ENCODE measurements at regions not wholly inside any gene's neighbourhood (a gene's known extent, or its start where the extent isn't known, plus 50 kb on each side); places are given as distances from the start of the nearest gene placed in this dataset.
"Not testable (repeated sequence)": the region's sequence is repeated elsewhere in the genome, so short reads cannot be mapped to it uniquely, and the experiment has no call there.

DNA sequence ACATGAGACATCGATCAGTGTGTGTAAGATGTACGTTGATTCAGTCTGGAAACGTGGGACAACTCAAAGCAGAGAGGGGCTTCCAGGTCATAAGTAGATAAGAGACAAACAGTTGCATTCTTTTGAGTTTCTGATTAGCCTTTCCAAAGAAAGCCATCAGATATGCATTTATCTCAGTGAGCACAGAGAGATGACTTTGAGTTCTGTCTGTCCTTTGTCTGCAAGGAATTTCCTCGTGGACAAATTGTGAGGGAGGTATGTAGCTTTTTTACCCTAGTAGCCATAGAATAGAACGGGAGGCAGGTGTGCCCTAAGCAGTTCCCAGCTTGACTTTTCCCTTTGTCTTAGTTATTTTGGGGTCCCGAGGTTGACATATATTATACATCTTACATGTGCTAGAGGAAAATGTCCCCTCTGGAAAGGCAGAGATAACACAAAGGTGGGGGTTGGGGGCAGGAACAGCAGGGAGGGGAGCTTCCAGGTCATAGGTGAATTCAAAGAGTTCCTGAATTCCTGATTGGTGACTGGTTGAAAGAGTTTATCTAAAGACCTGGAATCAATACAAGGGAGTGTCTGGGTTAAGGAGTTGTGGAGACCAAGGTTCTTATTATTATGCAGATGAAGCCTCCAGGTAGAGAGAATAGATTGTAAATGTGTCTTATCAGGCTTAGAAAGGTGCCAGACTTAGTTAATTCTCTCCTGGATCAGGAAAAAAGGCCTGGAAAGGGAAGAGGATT lies 237.0 kb downstream of the NFATC2 start:
- DNase-seq, result no peak

DNA sequence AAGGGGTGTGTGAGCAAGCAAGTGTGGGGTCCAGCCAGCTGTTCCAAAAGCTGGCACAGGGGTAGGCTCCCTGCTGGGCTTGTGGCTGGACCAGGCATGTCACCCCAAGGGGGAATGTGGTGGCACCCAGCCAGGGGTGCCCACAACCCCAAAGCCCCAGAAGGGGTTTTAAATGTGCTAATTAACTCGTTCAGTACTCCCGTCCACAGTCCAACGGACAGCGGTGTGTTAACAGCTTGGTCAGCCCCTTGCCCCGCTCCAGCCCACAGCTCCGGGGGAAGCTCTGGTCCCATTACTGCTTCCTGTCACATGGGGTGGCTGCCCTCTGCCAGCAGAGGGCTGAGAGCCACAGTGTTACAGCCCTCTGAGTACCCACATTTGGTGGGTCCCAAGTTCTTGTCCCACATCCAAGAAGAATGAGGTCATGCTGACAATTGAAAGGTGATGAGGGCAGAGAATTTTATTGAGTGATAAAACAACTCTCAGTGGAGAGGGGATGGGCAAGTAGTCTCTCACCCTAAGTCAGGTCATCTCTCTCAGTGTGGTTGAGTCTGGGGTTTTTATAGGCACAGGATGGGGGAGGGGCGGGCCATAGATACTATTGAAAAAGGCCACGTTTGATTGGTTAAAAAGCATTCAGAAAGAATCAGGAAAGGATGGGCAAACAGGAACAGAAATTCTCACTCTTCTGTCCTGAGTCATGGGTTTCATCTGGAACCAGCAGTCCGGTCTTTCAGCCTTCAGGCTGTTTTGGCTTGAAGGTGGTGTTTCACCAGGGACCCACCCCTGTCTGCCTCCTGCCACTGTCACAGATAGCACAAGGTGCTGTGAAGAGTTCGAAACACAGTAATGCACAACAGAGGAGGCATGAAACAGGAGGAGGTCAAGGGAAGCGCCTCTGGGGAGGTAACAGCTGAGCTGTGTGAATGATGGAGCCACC lies 238.5 kb downstream of the NFATC2 start:
- DNase-seq, result no peak

DNA sequence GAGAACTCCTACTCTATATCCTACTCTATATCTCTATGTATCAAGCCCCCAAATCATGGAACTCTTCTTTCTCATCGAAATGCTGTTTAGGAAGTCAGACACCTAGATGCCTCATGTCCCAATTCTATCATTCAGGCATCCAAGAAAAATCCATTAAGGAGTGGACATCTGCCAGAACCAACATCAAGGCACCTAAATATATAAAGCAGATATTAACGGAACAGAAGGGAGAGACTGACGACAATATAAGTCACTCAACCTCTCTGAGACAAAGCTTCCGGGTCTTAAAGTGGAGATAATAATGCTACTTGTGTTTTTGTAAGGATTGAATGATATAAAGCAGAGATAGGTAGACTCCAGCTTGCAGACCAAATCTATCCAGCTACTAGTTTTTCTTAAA lies 241.5 kb downstream of the NFATC2 start:
- DNase-seq, result no peak

DNA sequence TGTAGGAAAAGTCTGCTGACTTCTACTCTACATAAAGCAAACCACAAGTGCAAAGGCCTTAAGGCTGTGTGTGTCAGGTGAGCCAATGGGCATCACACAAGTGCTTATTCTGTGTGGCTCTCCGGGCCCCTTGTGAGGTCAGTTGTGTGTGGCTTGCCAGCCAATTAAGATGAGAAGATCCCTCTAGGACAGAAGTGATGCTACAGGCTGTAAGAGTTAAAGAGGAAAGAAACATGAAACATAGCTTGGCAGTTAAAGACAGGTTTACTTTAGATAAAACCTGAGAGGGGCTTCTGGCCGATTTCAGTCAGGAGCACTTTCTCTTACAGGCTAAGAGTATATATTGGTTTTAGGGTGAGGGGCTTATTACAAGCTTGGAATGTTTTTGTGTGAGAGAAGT lies 242.4 kb downstream of the NFATC2 start:
- DNase-seq, result no peak

DNA sequence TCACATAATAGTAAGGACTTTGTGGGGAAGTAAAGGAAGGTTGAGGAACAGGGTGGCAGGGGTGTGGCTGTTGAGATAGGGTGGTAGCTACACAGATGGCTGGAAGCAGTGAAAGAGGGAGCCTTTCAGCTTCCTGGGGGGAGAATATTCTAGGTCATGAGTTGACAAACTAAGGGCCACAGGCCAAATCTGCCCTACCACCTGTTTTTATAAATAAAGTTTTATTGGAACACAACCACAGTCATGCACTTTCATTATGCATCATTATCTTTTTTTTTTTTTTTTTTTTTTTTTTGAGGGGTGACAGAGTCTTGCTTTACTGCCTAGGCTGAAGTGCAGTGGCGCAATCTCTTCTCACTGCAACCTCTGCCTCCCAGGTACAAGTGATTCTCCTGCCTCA lies 243.1 kb downstream of the NFATC2 start:
- no peak for DNase-seq

DNA sequence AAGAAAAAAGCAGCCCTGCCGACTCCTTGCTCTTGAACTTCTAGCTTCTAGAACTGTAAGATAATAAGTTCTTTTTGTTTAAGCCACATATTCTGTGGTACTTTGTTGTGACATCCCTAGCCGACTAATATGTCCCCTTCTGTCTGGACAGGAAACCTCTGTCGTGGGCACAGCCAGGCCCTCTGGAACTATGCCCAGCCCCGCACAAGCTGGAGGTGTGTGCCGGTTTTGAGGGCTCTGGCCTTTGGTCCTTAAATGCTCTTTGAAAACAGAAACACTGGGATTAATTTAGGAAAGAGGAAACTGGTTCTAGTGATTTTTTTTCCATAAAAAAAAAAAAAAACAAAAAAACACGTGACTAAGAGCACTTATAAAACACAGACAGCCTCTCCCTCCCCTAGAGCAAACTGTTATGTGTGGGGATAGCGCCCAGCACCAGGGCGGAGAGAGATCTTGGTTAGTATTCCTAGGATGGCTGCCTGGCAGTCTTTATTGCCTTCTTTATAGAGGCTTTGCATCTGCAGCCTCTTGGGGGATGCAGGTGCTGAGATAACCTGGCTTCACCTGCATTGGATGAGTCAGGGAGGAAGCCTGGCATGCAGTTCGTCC lies 244.3 kb downstream of the NFATC2 start:
- no peak for DNase-seq

DNA sequence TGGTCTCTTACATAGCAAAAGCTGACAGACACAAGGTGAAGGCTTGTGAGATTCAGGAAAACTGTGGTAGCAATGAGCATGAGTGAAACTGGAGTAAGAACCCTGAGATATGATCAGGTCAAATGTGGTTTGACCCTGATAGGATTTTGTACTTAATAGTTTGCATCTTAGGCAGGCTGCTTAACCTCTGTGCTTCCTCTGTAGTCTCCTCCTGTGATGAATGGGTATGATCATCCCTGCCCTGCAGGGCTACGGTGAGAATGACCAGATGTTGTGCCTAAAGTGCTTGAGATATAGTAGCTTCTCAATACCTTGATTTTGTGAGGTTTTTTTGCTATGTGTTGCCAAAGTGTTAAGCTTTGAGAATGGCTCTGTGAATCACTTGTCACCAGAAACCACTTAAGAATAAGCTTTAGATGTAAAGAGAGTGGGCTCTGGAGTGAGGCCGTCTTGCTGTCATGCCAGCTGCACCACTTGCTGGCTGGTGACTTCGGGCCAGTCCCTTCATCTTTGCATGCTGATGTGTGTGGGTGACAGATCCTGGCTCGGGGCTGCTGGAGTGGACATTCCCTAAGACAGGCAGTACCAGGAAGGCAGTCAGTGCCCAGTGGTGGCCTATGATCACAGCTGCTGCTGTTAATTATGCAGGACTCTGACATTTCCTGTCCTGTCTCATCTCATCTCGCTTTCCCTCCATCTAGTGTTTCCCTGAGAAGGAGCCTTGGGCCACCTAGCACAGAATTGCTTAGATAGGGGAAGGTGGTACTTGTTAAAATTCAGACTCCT lies 254.7 kb downstream of the NFATC2 start:
- DNase-seq, result no peak

DNA sequence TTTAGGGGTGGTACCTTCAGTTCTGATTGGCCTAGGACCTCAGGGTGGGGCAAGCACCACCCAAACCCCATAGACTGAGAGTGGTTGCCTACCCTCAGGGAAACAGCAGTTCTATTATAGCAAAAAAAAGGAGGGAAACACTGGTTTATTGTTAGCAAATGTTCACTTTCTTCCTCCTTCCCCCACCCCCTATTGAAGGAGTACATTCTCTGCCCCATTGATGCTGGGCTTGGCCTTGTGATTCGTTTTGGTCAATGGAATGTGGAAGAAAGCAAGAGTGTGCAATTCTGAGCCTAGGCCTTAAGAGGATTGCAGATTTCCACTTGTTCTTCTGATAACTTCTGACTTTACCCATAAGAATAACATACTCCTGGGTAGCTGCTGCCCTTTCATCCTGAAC lies 255.8 kb downstream of the NFATC2 start:
- DNase-seq, result no peak

DNA sequence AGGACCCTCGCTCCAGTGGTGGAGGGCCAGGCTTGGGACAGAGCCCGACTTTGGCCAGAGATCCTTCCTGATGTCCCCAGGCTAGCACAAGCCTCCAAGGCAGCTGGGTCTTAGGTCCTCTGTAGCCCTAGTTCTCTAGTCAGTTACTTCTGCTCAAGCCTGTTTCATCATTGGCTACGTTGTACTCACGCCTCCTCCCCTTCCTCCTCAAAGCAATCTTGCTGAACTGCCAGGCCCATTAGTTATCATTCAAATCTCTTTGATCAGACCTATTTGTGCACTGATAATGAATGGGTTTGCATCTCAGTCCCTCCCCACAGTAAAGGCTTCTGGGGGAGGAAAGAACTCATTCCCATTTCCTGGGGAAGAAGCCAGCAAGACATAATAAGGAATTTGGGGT lies 256.8 kb downstream of the NFATC2 start:
- DNase-seq, result no peak

DNA sequence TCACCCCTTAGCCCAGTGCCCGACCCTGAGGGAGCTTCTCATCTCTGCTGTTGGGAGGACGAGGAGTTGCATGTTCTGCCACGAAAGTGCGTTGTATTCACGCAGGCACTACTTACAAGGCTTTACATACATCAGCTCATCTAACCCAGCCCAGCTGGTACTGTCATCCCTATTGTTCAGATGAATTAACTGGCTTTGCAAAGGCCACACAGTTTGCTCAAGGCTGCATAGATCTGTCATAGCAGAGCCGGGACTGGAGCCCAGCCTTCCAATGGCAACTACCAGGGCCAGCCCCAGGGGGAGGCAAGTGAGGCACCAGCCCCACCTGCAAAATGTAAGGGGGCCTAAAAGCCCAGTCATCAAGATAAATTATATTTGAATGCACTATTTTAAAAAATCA lies 257.6 kb downstream of the NFATC2 start:
- DNase-seq, result no peak

DNA sequence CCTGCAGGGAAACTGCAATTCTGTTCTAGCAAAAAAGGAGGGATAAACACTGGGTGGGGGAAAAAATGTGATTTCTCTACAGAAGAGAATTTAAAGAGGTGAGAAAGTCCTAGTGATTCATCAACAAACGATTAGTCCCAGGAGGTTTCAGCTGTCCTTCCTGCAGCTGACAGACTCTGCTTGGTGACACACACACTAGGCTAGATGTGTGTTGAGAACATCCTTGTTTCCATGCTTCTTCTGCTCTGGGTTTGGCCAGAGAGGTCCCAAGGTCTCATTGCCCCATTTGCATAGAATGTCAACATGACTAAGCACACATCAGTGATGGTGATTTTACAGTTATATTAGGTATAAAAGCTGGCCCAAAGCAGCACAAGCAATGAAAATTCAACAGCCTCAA lies 258.3 kb downstream of the NFATC2 start:
- no peak for DNase-seq

DNA sequence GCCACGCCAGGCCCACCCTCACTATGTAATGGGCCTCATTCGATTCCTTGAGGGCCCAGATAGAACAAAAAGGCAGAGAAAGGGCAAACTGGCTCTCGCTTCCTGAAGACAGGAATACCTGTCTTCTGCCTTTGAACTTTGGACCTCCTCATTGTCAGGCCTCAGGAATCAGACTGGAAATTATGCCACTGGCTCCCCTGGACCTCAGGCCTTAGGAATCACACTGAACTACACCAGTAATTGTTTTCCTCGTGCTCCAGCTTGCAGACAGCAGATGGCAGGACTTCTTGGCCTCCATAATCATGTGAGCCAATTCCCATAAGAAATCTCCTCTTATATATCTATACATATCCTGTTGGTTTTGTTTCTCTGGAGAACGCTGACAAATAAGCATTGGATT lies 258.6 kb upstream of the KCNG1 start:
- DNase-seq, result no peak

DNA sequence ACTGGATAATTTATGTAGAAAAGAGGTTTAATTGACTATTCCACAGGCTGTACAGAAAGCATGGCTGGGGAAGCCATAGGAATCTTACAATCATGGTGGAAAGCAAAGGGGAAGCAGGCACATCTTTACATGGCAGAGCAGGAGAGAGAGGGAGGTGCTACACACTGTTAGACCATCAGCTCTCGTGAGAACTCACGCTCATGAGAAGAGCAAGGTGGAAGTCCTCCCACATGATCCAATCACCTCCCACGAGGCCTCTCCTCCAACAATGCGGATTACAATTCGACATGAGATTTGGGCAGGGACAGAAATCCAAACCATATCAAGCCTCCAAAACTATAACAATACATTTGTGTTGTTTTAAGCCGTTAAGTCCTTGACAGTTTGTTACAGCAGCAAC lies 257.1 kb upstream of the KCNG1 start:
- DNase-seq, result no peak

DNA sequence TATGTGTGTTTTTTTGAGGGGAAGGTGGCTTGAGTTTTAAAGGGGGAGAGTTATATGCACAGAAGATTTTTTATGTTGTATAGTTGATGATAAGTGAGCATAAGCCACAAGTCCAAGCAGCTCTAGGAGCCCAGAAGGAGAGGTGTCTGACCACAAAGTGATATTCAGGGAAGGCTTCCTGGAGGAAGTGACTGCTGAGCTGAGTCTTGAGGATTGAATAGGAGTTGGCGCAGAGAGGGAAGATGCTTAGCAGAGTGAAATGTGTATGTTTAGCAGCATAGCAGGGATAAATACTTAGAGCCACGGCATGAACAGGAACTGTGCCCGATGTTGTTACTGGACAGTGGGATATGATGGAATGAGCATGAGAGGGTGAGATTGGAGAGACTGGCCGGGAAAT lies 255.1 kb upstream of the KCNG1 start:
- DNase-seq, result no peak

DNA sequence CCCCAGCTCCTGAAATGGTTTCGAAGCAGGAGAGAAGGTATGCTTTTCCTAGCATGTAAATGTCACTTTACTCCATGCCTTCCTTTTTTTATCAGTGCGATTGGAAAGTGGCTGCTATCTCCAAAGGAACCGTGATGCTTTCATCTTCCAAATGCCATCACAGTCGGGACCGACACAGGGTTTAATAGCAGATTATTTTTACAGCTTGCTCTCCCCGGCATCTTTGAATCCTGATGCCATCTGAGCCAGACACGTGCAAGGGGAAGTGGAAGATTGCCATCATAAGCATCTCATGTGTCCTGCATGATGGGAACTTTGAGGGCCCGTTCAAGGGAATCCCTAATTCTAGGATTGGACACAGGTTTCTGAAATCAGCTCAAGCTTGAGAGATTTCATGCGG lies 253.4 kb upstream of the KCNG1 start:
- DNase-seq, result no peak

DNA sequence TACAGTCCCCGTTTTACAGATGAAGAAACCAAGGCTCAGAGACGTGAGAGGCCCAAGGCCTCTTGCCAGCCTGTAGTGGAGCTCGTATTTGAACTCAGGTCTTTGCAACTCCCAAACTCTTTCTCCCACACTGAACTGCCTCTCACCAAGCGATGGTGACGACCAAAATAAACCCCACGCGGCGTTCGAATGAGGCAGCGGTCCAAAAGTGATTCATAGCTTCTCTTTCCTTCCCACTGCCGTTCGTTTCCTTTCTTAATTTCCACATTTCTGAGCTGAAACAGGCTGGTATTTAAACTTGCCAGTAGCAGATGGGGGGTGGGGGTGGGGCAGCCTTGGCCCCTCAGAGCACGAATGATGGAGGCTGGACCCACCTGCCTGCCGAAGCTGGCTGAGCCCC lies 252.9 kb upstream of the KCNG1 start:
- DNase-seq, result no peak

DNA sequence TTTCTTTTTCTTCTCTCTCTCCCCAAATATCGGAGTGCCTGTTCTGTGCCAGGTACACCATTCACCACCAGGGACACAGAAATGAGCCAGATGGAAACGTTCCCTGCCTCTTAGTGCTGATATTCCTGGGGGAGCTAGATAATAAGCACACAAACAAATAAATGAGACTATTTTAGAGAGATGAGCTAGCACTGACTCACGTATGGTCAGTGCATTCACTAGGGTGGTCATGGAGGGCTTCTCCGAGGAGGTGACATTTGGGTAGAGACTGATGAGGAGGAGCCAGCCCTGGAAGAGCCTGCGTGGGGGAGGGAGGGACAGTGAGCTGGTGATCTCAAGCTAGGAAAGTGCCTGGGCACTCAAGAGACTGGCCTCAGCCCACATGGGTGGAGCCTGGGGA lies 252.3 kb upstream of the KCNG1 start:
- DNase-seq, result no peak

DNA sequence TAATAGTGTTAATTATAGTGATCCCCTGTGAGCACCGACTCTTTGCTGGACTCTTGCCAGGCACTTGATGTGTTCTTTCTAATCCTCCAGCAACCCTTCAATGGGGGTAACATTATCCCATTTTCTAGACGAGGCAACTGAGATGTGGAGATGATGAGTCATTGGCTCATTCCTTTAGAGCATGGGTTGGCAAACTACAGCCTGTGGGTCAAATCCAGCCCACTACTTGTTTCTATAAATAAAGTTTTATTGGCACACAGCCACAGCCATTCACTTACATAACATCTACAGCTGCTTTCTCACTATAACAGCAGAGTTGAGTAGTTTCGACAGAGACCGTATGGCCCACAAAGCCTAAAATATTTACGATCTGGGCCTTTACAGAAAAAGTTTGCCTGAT lies 249.5 kb upstream of the KCNG1 start:
- DNase-seq, result no peak

DNA sequence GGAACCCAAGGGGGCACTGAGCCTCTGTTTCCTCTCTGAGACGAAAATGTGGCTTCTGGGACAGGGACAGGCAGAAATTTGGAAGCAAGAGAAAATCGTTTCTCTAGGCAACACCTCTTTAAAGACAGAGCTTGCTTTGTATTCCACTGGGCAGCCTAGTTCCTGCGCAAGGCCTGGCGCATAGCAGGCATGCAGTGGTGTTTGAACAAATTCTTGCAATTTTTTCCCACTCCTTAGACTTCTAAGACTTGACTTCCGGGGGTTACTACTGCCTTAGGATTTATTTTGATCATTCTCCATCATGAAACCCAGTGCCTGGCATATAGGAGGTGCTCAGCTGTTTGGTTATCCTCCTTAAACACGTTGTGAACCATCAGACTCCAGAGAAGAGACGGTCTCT lies 249.0 kb upstream of the KCNG1 start:
- DNase-seq, result no peak

DNA sequence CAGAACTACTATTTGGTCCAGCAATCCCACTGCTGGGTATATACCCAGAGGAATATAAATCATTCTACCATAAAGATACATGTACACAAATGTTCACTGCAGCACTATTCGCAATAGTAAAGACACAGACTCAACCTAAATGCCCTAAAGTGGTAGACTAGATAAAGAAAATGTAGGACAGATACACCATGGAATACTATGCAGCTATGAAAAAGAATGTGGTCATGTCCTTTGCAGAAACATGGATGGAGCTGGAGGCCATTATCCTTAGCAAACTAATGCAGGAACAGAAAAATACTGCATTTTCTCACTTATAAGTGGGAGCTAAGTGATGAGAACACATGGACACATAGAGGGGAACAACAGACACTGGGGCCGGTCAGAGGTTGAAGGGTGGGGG lies 248.4 kb upstream of the KCNG1 start:
- DNase-seq, result not testable (repeated sequence)

DNA sequence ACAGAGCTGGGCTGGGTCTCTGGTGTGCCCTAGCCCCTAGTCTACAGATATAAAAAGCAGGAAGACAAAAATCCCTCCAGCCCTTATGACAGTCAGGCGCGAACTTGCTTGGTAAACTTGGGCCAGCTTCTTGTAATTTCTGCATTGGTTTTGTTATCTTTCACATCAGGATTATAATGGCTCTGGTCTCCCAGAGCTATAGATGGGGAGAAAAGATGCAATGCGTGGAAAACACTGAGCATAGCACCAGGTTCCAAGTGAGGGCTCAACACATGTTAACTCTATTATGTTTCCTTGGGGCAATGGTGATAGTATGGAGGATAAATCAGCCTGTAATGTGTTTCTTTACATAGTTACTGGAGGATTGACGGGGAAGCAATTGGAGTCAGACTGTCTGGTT lies 246.8 kb upstream of the KCNG1 start:
- no peak for DNase-seq

DNA sequence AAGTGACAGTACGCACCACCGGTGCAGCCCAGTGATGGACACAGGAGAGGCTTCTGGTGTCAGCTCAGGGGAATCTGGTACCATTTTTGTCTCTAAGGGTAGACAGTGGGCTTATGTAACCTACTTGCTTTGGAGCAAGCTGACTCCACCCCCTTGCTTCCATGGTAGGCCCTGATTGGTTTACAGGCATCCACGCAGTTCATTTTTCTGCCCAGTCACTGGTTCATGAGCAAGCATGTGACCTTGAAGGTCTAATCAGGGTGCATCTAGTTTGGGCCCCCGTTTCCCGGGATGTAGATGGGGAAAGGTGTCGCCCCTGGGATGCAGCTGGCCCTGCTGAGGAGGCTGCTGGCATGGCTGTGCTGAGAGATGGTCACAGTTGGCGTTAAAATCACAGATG lies 244.8 kb upstream of the KCNG1 start:
- DNase-seq, result no peak

DNA sequence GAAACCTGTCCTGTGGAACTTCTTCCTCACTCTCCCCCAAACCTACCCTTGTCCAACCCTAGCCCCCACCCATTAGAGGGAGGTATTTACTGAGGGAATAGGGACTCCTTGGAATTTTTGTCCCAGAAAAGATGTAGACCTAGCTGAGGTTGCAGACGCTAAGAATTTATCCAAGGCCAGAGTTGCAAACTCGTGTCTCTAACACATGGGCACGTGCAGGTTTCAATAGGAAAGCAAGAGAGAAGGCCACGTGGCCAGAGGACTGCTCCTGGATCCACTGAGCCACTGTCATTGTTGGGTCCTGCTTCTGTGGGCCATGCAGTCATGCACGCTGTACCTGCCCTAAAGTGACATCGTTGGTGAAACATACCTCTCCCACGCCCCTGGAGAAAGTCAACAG lies 243.4 kb upstream of the KCNG1 start:
- no peak for DNase-seq

All from central memory CD4-positive, alpha-beta T cell (primary cell).